ENCODE measurements at regions not wholly inside any gene's neighbourhood (a gene's known extent, or its start where the extent isn't known, plus 50 kb on each side); places are given as distances from the start of the nearest gene placed in this dataset.

- WGBS, 2 donors (ENCODE audit: extremely low coverage in 2 of 2, insufficient read length in 2 of 2, insufficient replicate concordance in 1 of 2) = no CpG with 5 or more reads among the region's 6 CpGs
- Histone ChIP-seq H3K4me2 (ENCODE audit: insufficient read depth, low read length, poor library complexity, severe bottlenecking) (no peak overlapping the region), H3K4me1 (ENCODE audit: control insufficient read depth in 2 of 2, insufficient read depth in 1 of 2, low read depth in 1 of 2, low read length in 2 of 2) (no peaks in the 10 kb centered on the region), H3K4me3 (ENCODE audit: low read length in 2 of 2) (no peak overlapping the region), H2AFZ (ENCODE audit: low read length) (no peak overlapping the region), H3K18ac (ENCODE audit: low read length) (no peak overlapping the region), H3K79me1 (ENCODE audit: low read depth, low read length) (no peaks in the 10 kb centered on the region), H3K36me3 (replicated peaks in 1 of 2; ENCODE audit: control insufficient read depth in 2 of 2, insufficient read depth in 2 of 2, low read length in 2 of 2) (no peaks in the 10 kb centered on the region), H3K4ac (ENCODE audit: low read length) (no peak overlapping the region), H3K23ac (ENCODE audit: low read depth, low read length, poor library complexity) (no peak overlapping the region), H2BK12ac (ENCODE audit: low read length) (no peak overlapping the region), H4K91ac (ENCODE audit: low read depth, low read length, poor library complexity) (no peak overlapping the region), H2BK5ac (ENCODE audit: low read length) (no peak overlapping the region), H2BK120ac (ENCODE audit: low read depth, low read length) (no peak overlapping the region), H3K27me3 (ENCODE audit: control insufficient read depth in 3 of 3, insufficient read depth in 3 of 3, low read depth in 1 of 3, low read length in 3 of 3) (no peaks in the 10 kb centered on the region), H3K27ac (replicated peaks; ENCODE audit: low read length) (no peak overlapping the region), H2AK5ac (ENCODE audit: low read depth, low read length) (no peak overlapping the region), H4K8ac (ENCODE audit: low read depth, low read length) (no peak overlapping the region), H3K9me3 (replicated peaks in 1 of 2; ENCODE audit: control insufficient read depth in 2 of 2, insufficient read depth in 1 of 2, low read depth in 1 of 2, low read length in 2 of 2) (no peaks in the 10 kb centered on the region), H2BK15ac (ENCODE audit: low read length) (no peak overlapping the region), H3K14ac (ENCODE audit: low read length) (no peak overlapping the region), H3K9ac (ENCODE audit: low read depth, low read length, poor library complexity) (no peak overlapping the region)
- DNase-seq (ENCODE audit: low spot score) = no peak
Measured at GRCh38 chr1:14254251-14254650, 344.2 kb upstream of the KAZN start.

DNA sequence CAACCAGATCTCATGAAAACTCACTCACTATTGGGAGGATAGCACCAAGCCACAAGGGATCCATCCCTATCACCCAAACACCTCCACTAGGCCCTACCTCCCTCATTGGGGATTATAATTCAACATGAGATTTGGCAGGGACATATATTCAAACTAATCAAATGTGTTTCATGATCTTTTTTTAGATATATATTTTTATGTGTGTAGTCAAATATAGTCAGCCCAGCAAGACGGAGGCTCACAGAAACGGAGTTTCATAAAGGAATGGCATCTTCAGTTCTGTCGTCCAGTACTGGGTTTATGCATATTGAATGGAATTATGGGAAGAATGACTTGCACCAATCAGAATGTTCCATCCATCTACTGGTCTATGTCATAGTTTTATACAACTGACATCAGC lies 343.3 kb upstream of the KAZN start:
- DNase-seq (ENCODE audit: low spot score) = no peak
- no CpG with 5 or more reads among the region's 3 CpGs for WGBS, 2 donors (ENCODE audit: extremely low coverage in 2 of 2, insufficient read length in 2 of 2, insufficient replicate concordance in 1 of 2)
- no peaks in the 10 kb centered on the region for H3K9me3 ChIP-seq (replicated peaks in 1 of 2; ENCODE audit: control insufficient read depth in 2 of 2, insufficient read depth in 1 of 2, low read depth in 1 of 2, low read length in 2 of 2)

GRCh38 chr1:14255711-14256110 lies 342.8 kb upstream of the KAZN start:
- Histone ChIP-seq H2BK5ac (ENCODE audit: low read length) (no peak overlapping the region), H3K14ac (ENCODE audit: low read length) (no peak overlapping the region), H2BK12ac (ENCODE audit: low read length) (no peak overlapping the region), H3K23ac (ENCODE audit: low read depth, low read length, poor library complexity) (no peak overlapping the region), H2AFZ (ENCODE audit: low read length) (peak overlapping the region; percentile 55), H3K4me3 (ENCODE audit: low read length in 2 of 2) (no peak overlapping the region), H3K9ac (ENCODE audit: low read depth, low read length, poor library complexity) (no peak overlapping the region), H4K91ac (ENCODE audit: low read depth, low read length, poor library complexity) (no peak overlapping the region), H3K79me1 (ENCODE audit: low read depth, low read length) (no peaks in the 10 kb centered on the region), H2BK120ac (ENCODE audit: low read depth, low read length) (no peak overlapping the region), H3K4ac (ENCODE audit: low read length) (no peak overlapping the region), H3K27me3 (ENCODE audit: control insufficient read depth in 3 of 3, insufficient read depth in 3 of 3, low read depth in 1 of 3, low read length in 3 of 3) (no peaks in the 10 kb centered on the region), H2AK5ac (ENCODE audit: low read depth, low read length) (no peak overlapping the region), H3K27ac (replicated peaks; ENCODE audit: low read length) (no peak overlapping the region), H4K8ac (ENCODE audit: low read depth, low read length) (no peak overlapping the region), H3K18ac (ENCODE audit: low read length) (no peak overlapping the region), H3K36me3 (replicated peaks in 1 of 2; ENCODE audit: control insufficient read depth in 2 of 2, insufficient read depth in 2 of 2, low read length in 2 of 2) (no peaks in the 10 kb centered on the region), H3K4me2 (ENCODE audit: insufficient read depth, low read length, poor library complexity, severe bottlenecking) (no peak overlapping the region), H3K4me1 (ENCODE audit: control insufficient read depth in 2 of 2, insufficient read depth in 1 of 2, low read depth in 1 of 2, low read length in 2 of 2) (peaks cover 0 to 4% of the 10 kb centered on the region in 2 donors), H2BK15ac (ENCODE audit: low read length) (no peak overlapping the region), H3K9me3 (replicated peaks in 1 of 2; ENCODE audit: control insufficient read depth in 2 of 2, insufficient read depth in 1 of 2, low read depth in 1 of 2, low read length in 2 of 2) (peaks cover 0 to 1% of the 10 kb centered on the region in 2 donors)
- WGBS, 2 donors (ENCODE audit: extremely low coverage in 2 of 2, insufficient read length in 2 of 2, insufficient replicate concordance in 1 of 2) = no CpG with 5 or more reads among the region's 2 CpGs
- DNase-seq (ENCODE audit: low spot score) = no peak

More for the DNA sequence above, 343.3 kb upstream of the KAZN start:
- Histone ChIP-seq H4K91ac (ENCODE audit: low read depth, low read length, poor library complexity) (no peak overlapping the region), H3K9ac (ENCODE audit: low read depth, low read length, poor library complexity) (no peak overlapping the region), H2BK15ac (ENCODE audit: low read length) (no peak overlapping the region), H3K14ac (ENCODE audit: low read length) (no peak overlapping the region), H2BK5ac (ENCODE audit: low read length) (no peak overlapping the region), H2BK12ac (ENCODE audit: low read length) (no peak overlapping the region), H2AK5ac (ENCODE audit: low read depth, low read length) (no peak overlapping the region), H3K4ac (ENCODE audit: low read length) (no peak overlapping the region), H3K4me1 (ENCODE audit: control insufficient read depth in 2 of 2, insufficient read depth in 1 of 2, low read depth in 1 of 2, low read length in 2 of 2) (peaks cover 0 to 4% of the 10 kb centered on the region in 2 donors), H4K8ac (ENCODE audit: low read depth, low read length) (no peak overlapping the region), H3K18ac (ENCODE audit: low read length) (no peak overlapping the region), H3K4me2 (ENCODE audit: insufficient read depth, low read length, poor library complexity, severe bottlenecking) (no peak overlapping the region), H3K27ac (replicated peaks; ENCODE audit: low read length) (no peak overlapping the region), H3K36me3 (replicated peaks in 1 of 2; ENCODE audit: control insufficient read depth in 2 of 2, insufficient read depth in 2 of 2, low read length in 2 of 2) (no peaks in the 10 kb centered on the region), H2BK120ac (ENCODE audit: low read depth, low read length) (no peak overlapping the region), H2AFZ (ENCODE audit: low read length) (no peak overlapping the region), H3K27me3 (ENCODE audit: control insufficient read depth in 3 of 3, insufficient read depth in 3 of 3, low read depth in 1 of 3, low read length in 3 of 3) (no peaks in the 10 kb centered on the region), H3K23ac (ENCODE audit: low read depth, low read length, poor library complexity) (no peak overlapping the region), H3K79me1 (ENCODE audit: low read depth, low read length) (no peaks in the 10 kb centered on the region), H3K4me3 (ENCODE audit: low read length in 2 of 2) (no peak overlapping the region)

DNA sequence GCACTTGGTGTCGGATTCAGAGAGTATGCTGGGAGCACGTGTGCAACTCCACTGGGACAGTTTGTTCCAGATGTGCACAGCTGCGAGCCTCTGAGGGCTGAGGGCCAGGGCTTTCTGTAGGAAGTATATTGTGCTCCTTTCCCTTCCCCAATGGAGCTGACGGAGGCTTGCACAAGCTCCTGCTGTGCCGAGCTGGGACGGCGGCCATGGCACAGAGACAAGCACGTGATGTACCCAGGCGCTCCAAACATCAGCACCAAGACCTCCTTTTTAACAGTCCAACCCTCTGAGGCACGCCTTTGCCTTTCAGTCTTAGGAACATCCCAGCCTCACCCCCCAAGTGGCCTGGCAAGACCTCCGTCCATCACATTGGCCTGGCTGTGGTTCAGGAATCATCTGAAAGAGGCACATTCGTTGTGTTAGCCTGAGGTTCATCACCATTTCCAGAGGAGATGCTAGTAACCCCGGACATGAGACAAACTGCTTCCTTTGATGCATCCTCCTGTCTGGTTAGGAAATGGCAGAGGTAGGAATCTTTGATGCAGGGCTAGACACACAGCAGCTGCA lies 339.2 kb upstream of the KAZN start:
- H3K36me3 ChIP-seq (replicated peaks in 1 of 2; ENCODE audit: control insufficient read depth in 2 of 2, insufficient read depth in 2 of 2, low read length in 2 of 2) = no peaks in the 10 kb centered on the region
- H3K9ac ChIP-seq (ENCODE audit: low read depth, low read length, poor library complexity) = no peak overlapping the region
- H3K23ac ChIP-seq (ENCODE audit: low read depth, low read length, poor library complexity) = no peak overlapping the region
- no peak overlapping the region for H2AK5ac ChIP-seq (ENCODE audit: low read depth, low read length)
- no peak overlapping the region for H3K4me3 ChIP-seq (ENCODE audit: low read length in 2 of 2)
- no peak overlapping the region for H2BK12ac ChIP-seq (ENCODE audit: low read length)
- H3K4me2 ChIP-seq (ENCODE audit: insufficient read depth, low read length, poor library complexity, severe bottlenecking) = no peak overlapping the region
- H2BK120ac ChIP-seq (ENCODE audit: low read depth, low read length) = no peak overlapping the region
- H4K8ac ChIP-seq (ENCODE audit: low read depth, low read length) = no peak overlapping the region
- no peak overlapping the region for H4K91ac ChIP-seq (ENCODE audit: low read depth, low read length, poor library complexity)
- no peak overlapping the region for H2BK15ac ChIP-seq (ENCODE audit: low read length)
- DNase-seq (ENCODE audit: low spot score) = no peak
- H2AFZ ChIP-seq (ENCODE audit: low read length) = peak overlapping the region; percentile 58
- no peak overlapping the region for H3K18ac ChIP-seq (ENCODE audit: low read length)
- H3K27ac ChIP-seq (replicated peaks; ENCODE audit: low read length) = no peak overlapping the region
- no CpG with 5 or more reads among the region's 13 CpGs for WGBS, 2 donors (ENCODE audit: extremely low coverage in 2 of 2, insufficient read length in 2 of 2, insufficient replicate concordance in 1 of 2)
- H3K79me1 ChIP-seq (ENCODE audit: low read depth, low read length) = no peaks in the 10 kb centered on the region
- H2BK5ac ChIP-seq (ENCODE audit: low read length) = no peak overlapping the region
- H3K9me3 ChIP-seq (replicated peaks in 1 of 2; ENCODE audit: control insufficient read depth in 2 of 2, insufficient read depth in 1 of 2, low read depth in 1 of 2, low read length in 2 of 2) = peaks cover 0 to 2% of the 10 kb centered on the region in 2 donors
- no peak overlapping the region for H3K4ac ChIP-seq (ENCODE audit: low read length)
- no peaks in the 10 kb centered on the region for H3K27me3 ChIP-seq (ENCODE audit: control insufficient read depth in 3 of 3, insufficient read depth in 3 of 3, low read depth in 1 of 3, low read length in 3 of 3)
- peaks cover 3 to 6% of the 10 kb centered on the region in 2 donors for H3K4me1 ChIP-seq (ENCODE audit: control insufficient read depth in 2 of 2, insufficient read depth in 1 of 2, low read depth in 1 of 2, low read length in 2 of 2)
- no peak overlapping the region for H3K14ac ChIP-seq (ENCODE audit: low read length)
